HepG2 (cell line): ENCODE measurements at regions not wholly inside any gene's neighbourhood (a gene's known extent, or its start where the extent isn't known, plus 50 kb on each side); places are given as distances from the start of the nearest gene placed in this dataset.

Experiments
- ATAC-seq: fragments of 200-7000 bp; cut with Tn5 transposase; 3 replicates; pipeline ENCODE4 v1.9.1; 2020; ENCODE audit warnings: mild to moderate bottlenecking, moderate library complexity
- BruUV-seq: library from RNA; stranded (reverse); fragments of 400-500 nt; replicated peaks from 2 replicates; lab custom pipeline; 2021; lab: Mats Ljungman, UMichigan
- CTCF ChIA-PET: fragments of 300-600 bp; formaldehyde crosslinking; extraction: SDS; loops from one replicate; lab custom pipeline; 2021; ENCODE audit warnings: low total read pairs, inconsistent platforms, low intra/inter-chr PET ratio; lab: Yijun Ruan, JAX
- POLR2A ChIA-PET: fragments of 350-600 bp; sonication (Branson Sonifier 250); formaldehyde crosslinking; loops from one replicate; lab custom pipeline; 2020; ENCODE audit warnings: antibody characterized with exemption, inconsistent platforms; lab: Yijun Ruan, JAX
- DNase-seq: peaks from one replicate; pipeline ENCODE4 v3.0.0-alpha.2; 2015; ENCODE audit warnings: low spot score
- FAIRE-seq: peaks from 3 replicates; lab custom pipeline; 2011; peaks lifted over from hg19 to GRCh38; lab: Jason Lieb, UNC
- H2AFZ ChIP-seq: one replicate; pipeline ENCODE4 v1.6.1; 2011; ENCODE audit warnings: low read length, inconsistent platforms
- H3K27ac ChIP-seq: fragments of 300-600 bp; 3 replicates; pipeline ENCODE4 v1.8.0; 2011; ENCODE audit warnings: mixed run types, mild to moderate bottlenecking, mixed read lengths, low read length, inconsistent platforms; ENCODE audit not compliant: insufficient read depth; ENCODE audit errors: extremely low read length
- H3K27me3 ChIP-seq, 2 experiments: fragments of 200-600 bp in 1 of 2; 2 replicates in 1 of 2; 3 replicates in 1 of 2; pipeline versions ENCODE4 v1.6.0 to v1.8.0; 2011; ENCODE audit warnings: low read length in 2 of 2, mild to moderate bottlenecking in 2 of 2, moderate library complexity in 2 of 2, inconsistent platforms in 1 of 2; ENCODE audit not compliant: insufficient read depth in 2 of 2, control insufficient read depth in 1 of 2
- H3K36me3 ChIP-seq, 2 experiments: fragments of 200-600 bp in 1 of 2; replicated peaks in 1 of 2; 2 replicates in 1 of 2; 3 replicates in 1 of 2; pipeline versions ENCODE4 v1.5.1 to v1.8.0; 2011; ENCODE audit warnings: low read length in 2 of 2, inconsistent platforms in 1 of 2; ENCODE audit not compliant: insufficient read depth in 2 of 2, control insufficient read depth in 1 of 2
- H3K4me1 ChIP-seq: 2 replicates; pipeline ENCODE4 v1.5.1; 2012; ENCODE audit warnings: low read length, inconsistent platforms; ENCODE audit not compliant: insufficient read depth
- H3K4me2 ChIP-seq: 2 replicates; pipeline ENCODE4 v1.6.0; 2011; ENCODE audit warnings: low read depth, low read length, inconsistent platforms
- H3K4me3 ChIP-seq, 3 experiments: fragments of 200-600 bp in 1 of 3; sonication (generic), shearing (Covaris generic) in 1 of 3; replicated peaks in 1 of 3; 2 replicates each; pipeline ENCODE4 v1.5.1; 2011 to 2016; ENCODE audit warnings: low read length in 3 of 3, inconsistent platforms in 2 of 3, low read depth in 2 of 3, mild to moderate bottlenecking in 2 of 3, control low read depth in 1 of 3, mixed read lengths in 1 of 3; ENCODE audit not compliant: insufficient read depth in 1 of 3
- H3K79me2 ChIP-seq: one replicate; pipeline ENCODE4 v1.6.1; 2011; ENCODE audit warnings: low read length, inconsistent platforms; ENCODE audit not compliant: insufficient read depth
- H3K9ac ChIP-seq: 2 replicates; pipeline ENCODE4 v1.6.0; 2011; ENCODE audit warnings: mild to moderate bottlenecking, low read depth, low read length, inconsistent platforms; ENCODE audit not compliant: insufficient read depth
- H3K9me3 ChIP-seq: 2 replicates; pipeline ENCODE4 v1.5.1; 2012; ENCODE audit warnings: mild to moderate bottlenecking, low read length
- H4K20me1 ChIP-seq: 2 replicates; pipeline ENCODE4 v1.6.0; 2011; ENCODE audit warnings: inconsistent platforms, mild to moderate bottlenecking, low read length, moderate library complexity; ENCODE audit not compliant: insufficient read depth
- CAMTA2 ChIP-seq: sonication (generic); formaldehyde crosslinking; IDR thresholded peaks from 2 replicates; pipeline ENCODE4 v1.4.0; 2020; ENCODE audit warnings: mild to moderate bottlenecking, missing genetic modification reagents, borderline replicate concordance
- ELF1 ChIP-seq: sonication (generic); formaldehyde crosslinking; IDR thresholded peaks from 2 replicates; pipeline ENCODE4 v1.4.0; 2020; ENCODE audit warnings: missing genetic modification reagents
- ETS1 ChIP-seq: sonication (generic); formaldehyde crosslinking; IDR thresholded peaks from 2 replicates; pipeline ENCODE4 v1.4.0; 2020; ENCODE audit warnings: missing genetic modification reagents
- FUBP1 ChIP-seq: sonication (generic); formaldehyde crosslinking; IDR thresholded peaks from 2 replicates; pipeline ENCODE4 v1.5.1; 2020; ENCODE audit warnings: missing genetic modification reagents, mild to moderate bottlenecking, borderline replicate concordance
- GATAD1 ChIP-seq: IDR thresholded peaks from 2 replicates; pipeline ENCODE4 v1.6.1; 2016; ENCODE audit warnings: missing genetic modification reagents, missing compliant biosample characterization
- HINFP ChIP-seq: sonication (generic); formaldehyde crosslinking; IDR thresholded peaks from 2 replicates; pipeline ENCODE4 v1.4.0; 2020; ENCODE audit warnings: low read depth, mild to moderate bottlenecking, missing genetic modification reagents
- JARID2 ChIP-seq: sonication (generic); formaldehyde crosslinking; IDR thresholded peaks from 2 replicates; pipeline ENCODE4 v1.8.1; 2023; ENCODE audit warnings: missing genetic modification reagents, inconsistent platforms; ENCODE audit not compliant: insufficient replicate concordance
- MXD4 ChIP-seq: IDR thresholded peaks from 2 replicates; pipeline ENCODE4 v1.6.1; 2016; ENCODE audit warnings: mild to moderate bottlenecking, missing biosample characterization, missing genetic modification reagents
- MYNN ChIP-seq: sonication (generic); formaldehyde crosslinking; IDR thresholded peaks from 2 replicates; pipeline ENCODE4 v1.4.0; 2020; ENCODE audit warnings: mild to moderate bottlenecking, low read depth, missing genetic modification reagents
- NFE2 ChIP-seq: sonication (generic); formaldehyde crosslinking; IDR thresholded peaks from 2 replicates; pipeline ENCODE4 v1.4.0; 2020; ENCODE audit warnings: missing genetic modification reagents
- THAP11 ChIP-seq: IDR thresholded peaks from 2 replicates; pipeline ENCODE4 v1.6.1; 2016; ENCODE audit warnings: missing biosample characterization, missing genetic modification reagents
- ZBTB20 ChIP-seq: sonication (generic); formaldehyde crosslinking; IDR thresholded peaks from 2 replicates; pipeline ENCODE4 v1.8.1; 2023; ENCODE audit warnings: missing genetic modification reagents, low read depth, mild to moderate bottlenecking, borderline replicate concordance
- ZNF143 ChIP-seq: sonication (generic); formaldehyde crosslinking; IDR thresholded peaks from 2 replicates; pipeline ENCODE4 v1.4.0; 2020; ENCODE audit warnings: missing genetic modification reagents
- ZNF230 ChIP-seq: sonication (generic); formaldehyde crosslinking; IDR thresholded peaks from 2 replicates; pipeline ENCODE4 v1.4.0; 2020; ENCODE audit warnings: mild to moderate bottlenecking, missing genetic modification reagents
- ZNF331 ChIP-seq: sonication (generic); formaldehyde crosslinking; IDR thresholded peaks from 2 replicates; pipeline ENCODE4 v1.4.0; 2020; ENCODE audit warnings: missing genetic modification reagents
- ZNF780A ChIP-seq: sonication (generic); formaldehyde crosslinking; IDR thresholded peaks from 2 replicates; pipeline ENCODE4 v1.8.0; 2022; ENCODE audit warnings: mild to moderate bottlenecking, missing genetic modification reagents, moderate library complexity
- WGBS: methylation state at CpG from one replicate; pipeline ENCODE4 v1.1.6; 2017; ENCODE audit warnings: low lambda C conversion rate; 5-methylcytosine and 5-hydroxymethylcytosine counted together
- in situ Hi-C: cut with HindIII; loops from 2 replicates; pipeline ENCODE4 v1.10.0; 2017; ENCODE audit warnings: low pct_unique_long_range_greater_than_20kb; ENCODE audit not compliant: extremely low pct_ligation_motif_present
- intact Hi-C: fragments of 100-400 bp; cut with micrococcal nuclease; formaldehyde crosslinking; loops from one replicate; pipeline ENCODE4 v1.10.0; 2022; ENCODE audit not compliant: unreplicated experiment

- TF ChIP-seq HINFP: peak; percentile 29; the same call in 1 of the 2 replicates
- TF ChIP-seq ELF1 (CRISPR knock-in tag): no peak; the same call in 1 of the 2 replicates
These were observed 83.2 kb downstream of the CEBPB start (continued) for GRCh38 chr20:50273601-50274491.

GRCh38 chr20:50274570-50275430, 84.2 kb downstream of the CEBPB start:
- DNase-seq (peak; percentile 85), FAIRE-seq (peak; percentile 8), ATAC-seq (peak; percentile 50)
- H3K4me1 ChIP-seq: peaks cover 96% of the 10 kb centered on the region
- peak overlapping the region; percentile 69 for H3K4me2 ChIP-seq
- H4K20me1 ChIP-seq: no peaks in the 10 kb centered on the region
- 17% methylated on average over 11 of the region's 21 CpGs for WGBS
- BruUV-seq: no TSS peak
- no peak overlapping the region for H2AFZ ChIP-seq
- H3K9me3 ChIP-seq: no peaks in the 10 kb centered on the region
- in situ Hi-C loops: loop anchor here (5.0 kb wide), 1 partner anchor 82 kb away; the partner anchor contains the start of gene CEBPB
- no peaks in the 10 kb centered on the region for H3K36me3 ChIP-seq
- peak overlapping the region; percentile 5 for H3K9ac ChIP-seq
- H3K4me3 ChIP-seq: peak overlapping the region in 2 of 3 experiments; percentile 30 to 53; a peak in 4 of 6 replicates
- intact Hi-C loops: loop anchor here (5.0 kb wide), 1 partner anchor 33 kb away; no protein-coding TSS in a partner anchor
- H3K27me3 ChIP-seq: no peaks in the 10 kb centered on the region
- no peaks in the 10 kb centered on the region for H3K79me2 ChIP-seq
- peak overlapping the region; percentile 34 for H3K27ac ChIP-seq
- ChIA-PET CTCF (no interaction called here), POLR2A (interaction anchor here (0.6 to 4.8 kb wide), 17 partner anchors 10 to 166 kb away, joined by 3 to 51 read pairs (median 5); partner anchors contain the start of gene CEBPB)
- peak; percentile 72 for TF ChIP-seq GATAD1 (CRISPR knock-in tag)
- TF ChIP-seq THAP11 (CRISPR knock-in tag): peak; percentile 88
- no peak for TF ChIP-seq CAMTA2 (CRISPR knock-in tag)
- TF ChIP-seq ETS1: no peak
- no peak for TF ChIP-seq ZNF230
- TF ChIP-seq JARID2 (CRISPR knock-in tag): no peak
- no peak; the same call in 1 of the 2 replicates for TF ChIP-seq ZNF143 (CRISPR knock-in tag)
- TF ChIP-seq NFE2 (CRISPR knock-in tag): no peak; the same call in 1 of the 2 replicates
- TF ChIP-seq ZNF780A (CRISPR knock-in tag): no peak
- TF ChIP-seq MYNN (CRISPR knock-in tag): peak; percentile 53; the same call in 1 of the 2 replicates
- TF ChIP-seq ZNF331 (CRISPR knock-in tag): peak; percentile 96
- TF ChIP-seq FUBP1 (CRISPR knock-in tag): peak; percentile 97; the same call in 1 of the 2 replicates
- TF ChIP-seq ZBTB20 (CRISPR knock-in tag): peak; percentile 96; the same call in 1 of the 2 replicates
- peak; percentile 93 for TF ChIP-seq MXD4
